CD4-positive, alpha-beta T cell (primary cell): ENCODE measurements at regions not wholly inside any gene's neighbourhood (a gene's known extent, or its start where the extent isn't known, plus 50 kb on each side); places are given as distances from the start of the nearest gene placed in this dataset.

Experiments
- ATAC-seq: fragments of 200-7000 bp; cut with Tn5 transposase; one replicate; pipeline ENCODE4 v1.10.0; 2022; ENCODE audit warnings: mild to moderate bottlenecking; ENCODE audit not compliant: poor library complexity
- CTCF ChIA-PET: fragments of 350-600 bp; sonication (Branson Sonifier 250); formaldehyde crosslinking; loops from one replicate; lab custom pipeline; 2021; ENCODE audit warnings: antibody characterized with exemption, inconsistent platforms; lab: Charles Lee
- POLR2A ChIA-PET: fragments of 350-600 bp; sonication (Branson Sonifier 250); formaldehyde crosslinking; loops from one replicate; lab custom pipeline; 2021; ENCODE audit warnings: antibody characterized with exemption, inconsistent platforms; lab: Charles Lee
- DNase-seq, 14 experiments: peaks; one replicate each; pipeline ENCODE4 v3.0.0-alpha.2; 2013 to 2020; ENCODE audit warnings: mixed read lengths in 2 of 14
- H3K27ac ChIP-seq, 2 donors: one replicate each; pipeline versions ENCODE4 v1.5.1 to v1.7.0; 2013; ENCODE audit warnings: low read length in 2 of 2, low read depth in 1 of 2, mild to moderate bottlenecking in 1 of 2
- H3K27me3 ChIP-seq, 2 experiments: 1 replicate in 1 of 2; 2 replicates in 1 of 2; pipeline versions ENCODE4 v1.6.1 to v1.7.0; 2013; ENCODE audit warnings: low read length in 2 of 2, control low read depth in 1 of 2, mild to moderate bottlenecking in 1 of 2, moderate library complexity in 1 of 2; ENCODE audit not compliant: insufficient read depth in 2 of 2, control insufficient read depth in 1 of 2
- H3K36me3 ChIP-seq: one replicate; pipeline ENCODE4 v1.6.1; 2013; ENCODE audit warnings: low read length, control low read depth; ENCODE audit not compliant: insufficient read depth
- H3K4me1 ChIP-seq: one replicate; pipeline ENCODE4 v1.6.1; 2013; ENCODE audit warnings: low read length, control low read depth; ENCODE audit not compliant: insufficient read depth
- H3K4me3 ChIP-seq: one replicate; pipeline ENCODE4 v1.5.1; 2013; ENCODE audit warnings: mild to moderate bottlenecking, low read length, moderate library complexity
- H3K9me3 ChIP-seq, 2 experiments: 1 replicate in 1 of 2; 2 replicates in 1 of 2; pipeline versions ENCODE4 v1.6.1 to v1.7.0; 2013; ENCODE audit warnings: low read length in 2 of 2, mild to moderate bottlenecking in 2 of 2, control low read depth in 1 of 2, moderate library complexity in 1 of 2; ENCODE audit not compliant: control insufficient read depth in 1 of 2, insufficient read depth in 1 of 2
- H3K27ac Mint-ChIP-seq: one replicate; pipeline ENCODE4 v1.8.0; 2020; ENCODE audit warnings: mixed read lengths
- H3K27me3 Mint-ChIP-seq: one replicate; pipeline ENCODE4 v1.8.0; 2021; ENCODE audit warnings: mixed read lengths
- H3K36me3 Mint-ChIP-seq: one replicate; pipeline ENCODE4 v1.8.0; 2021; ENCODE audit warnings: low read depth, mixed read lengths
- H3K4me1 Mint-ChIP-seq: one replicate; pipeline ENCODE4 v1.8.0; 2021; ENCODE audit warnings: low read depth, mixed read lengths
- H3K4me3 Mint-ChIP-seq: one replicate; pipeline ENCODE4 v1.8.0; 2020; ENCODE audit warnings: mild to moderate bottlenecking, mixed read lengths
- H3K9me3 Mint-ChIP-seq: one replicate; pipeline ENCODE4 v1.8.0; 2020; ENCODE audit warnings: mixed read lengths
- intact Hi-C, 2 experiments: fragments of 100-400 bp; cut with DNase I in 1 of 2; cut with micrococcal nuclease in 1 of 2; formaldehyde crosslinking; loops; one replicate each; pipeline versions ENCODE4 v1.15.1 to v1.9.0; 2023 to 2025; cut with DNase I, micrococcal nuclease
- TF ChIP-seq, protein P1 (sequence below): fragments of 200-600 bp; IDR thresholded peaks from one replicate; pipeline ENCODE4 v1.8.0; 2022; ENCODE audit warnings: antibody characterized with exemption, mild to moderate bottlenecking

DNA sequence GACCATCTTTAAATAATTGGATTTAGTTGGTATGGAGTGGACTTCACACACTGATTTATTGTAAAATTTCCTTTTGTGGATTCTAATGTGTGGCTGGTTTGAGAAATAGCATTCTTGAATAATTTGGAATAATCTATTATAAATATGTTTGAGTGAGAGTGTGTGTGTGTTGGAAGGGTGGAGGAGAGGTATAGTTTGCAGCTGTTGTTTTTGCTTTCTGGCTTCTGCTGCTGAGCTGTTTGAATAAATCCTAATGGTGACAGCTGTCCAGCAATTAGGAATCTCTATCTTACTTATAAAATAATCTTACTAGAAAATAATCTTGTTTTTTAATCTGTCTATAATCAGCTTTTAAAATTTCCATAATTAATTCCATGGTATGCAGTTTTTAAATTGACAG is 1283.0 kb upstream of the CDH2 start:
- no peak overlapping the region for H3K27ac Mint-ChIP-seq
- no peaks in the 10 kb centered on the region for H3K4me1 Mint-ChIP-seq
- no peak overlapping the region for H3K4me3 Mint-ChIP-seq
- POLR2A ChIA-PET = no interaction called here
- CTCF ChIA-PET = no interaction called here
- no peak for ATAC-seq
- DNase-seq = no peak
- peaks cover 15% of the 10 kb centered on the region for H3K9me3 Mint-ChIP-seq
- Histone ChIP-seq H3K4me1 (no peaks in the 10 kb centered on the region), H3K27ac (no peak overlapping the region), H3K4me3 (no peak overlapping the region), H3K27me3 (no peaks in the 10 kb centered on the region), H3K9me3 (peaks cover 4 to 5% of the 10 kb centered on the region in 2 experiments), H3K36me3 (no peaks in the 10 kb centered on the region)
- H3K27me3 Mint-ChIP-seq = no peaks in the 10 kb centered on the region
- H3K36me3 Mint-ChIP-seq = no peaks in the 10 kb centered on the region
- intact Hi-C loops = no loop called here
- TF ChIP-seq, protein P1, sequence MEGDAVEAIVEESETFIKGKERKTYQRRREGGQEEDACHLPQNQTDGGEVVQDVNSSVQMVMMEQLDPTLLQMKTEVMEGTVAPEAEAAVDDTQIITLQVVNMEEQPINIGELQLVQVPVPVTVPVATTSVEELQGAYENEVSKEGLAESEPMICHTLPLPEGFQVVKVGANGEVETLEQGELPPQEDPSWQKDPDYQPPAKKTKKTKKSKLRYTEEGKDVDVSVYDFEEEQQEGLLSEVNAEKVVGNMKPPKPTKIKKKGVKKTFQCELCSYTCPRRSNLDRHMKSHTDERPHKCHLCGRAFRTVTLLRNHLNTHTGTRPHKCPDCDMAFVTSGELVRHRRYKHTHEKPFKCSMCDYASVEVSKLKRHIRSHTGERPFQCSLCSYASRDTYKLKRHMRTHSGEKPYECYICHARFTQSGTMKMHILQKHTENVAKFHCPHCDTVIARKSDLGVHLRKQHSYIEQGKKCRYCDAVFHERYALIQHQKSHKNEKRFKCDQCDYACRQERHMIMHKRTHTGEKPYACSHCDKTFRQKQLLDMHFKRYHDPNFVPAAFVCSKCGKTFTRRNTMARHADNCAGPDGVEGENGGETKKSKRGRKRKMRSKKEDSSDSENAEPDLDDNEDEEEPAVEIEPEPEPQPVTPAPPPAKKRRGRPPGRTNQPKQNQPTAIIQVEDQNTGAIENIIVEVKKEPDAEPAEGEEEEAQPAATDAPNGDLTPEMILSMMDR = no peak

DNA sequence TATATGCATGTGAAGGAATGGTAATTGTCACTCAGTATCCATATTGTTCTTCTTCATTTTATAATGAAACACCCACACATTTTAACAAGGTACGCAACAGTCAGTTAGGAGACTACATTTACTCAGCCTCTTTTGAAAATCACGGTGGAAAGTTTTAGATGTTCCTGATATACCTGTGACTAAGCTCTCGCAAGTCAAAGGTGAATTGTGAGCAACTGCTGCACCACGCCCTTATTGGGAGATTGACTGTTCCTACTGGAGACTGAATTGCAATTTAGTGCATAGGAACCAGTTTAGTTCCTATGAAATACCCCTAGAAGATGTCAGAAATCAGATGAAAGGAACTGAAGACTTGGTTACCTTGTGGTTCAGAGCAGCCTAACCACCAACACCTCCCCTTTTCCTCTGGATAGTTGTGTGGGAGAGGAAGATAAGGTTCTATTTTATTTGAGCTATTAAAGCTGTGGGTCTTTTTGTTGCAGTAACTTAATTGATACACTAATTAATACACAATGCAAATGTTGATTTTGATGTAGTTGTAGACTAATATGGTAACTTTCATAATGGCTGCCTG is 1280.5 kb upstream of the CDH2 start:
- peaks cover 15% of the 10 kb centered on the region for H3K9me3 Mint-ChIP-seq
- TF ChIP-seq, protein P1 = no peak
- ChIA-PET CTCF (no interaction called here), POLR2A (no interaction called here)
- H3K36me3 Mint-ChIP-seq = no peaks in the 10 kb centered on the region
- H3K9me3 ChIP-seq = peaks cover 0 to 4% of the 10 kb centered on the region in 2 experiments
- H3K27me3 ChIP-seq = no peaks in the 10 kb centered on the region
- H3K4me1 Mint-ChIP-seq = no peaks in the 10 kb centered on the region
- no peak for DNase-seq
- no peak for ATAC-seq
- H3K4me3 Mint-ChIP-seq = no peak overlapping the region
- H3K27ac Mint-ChIP-seq = no peak overlapping the region
- H3K4me1 ChIP-seq = no peaks in the 10 kb centered on the region
- H3K27ac ChIP-seq = no peak overlapping the region
- H3K36me3 ChIP-seq = no peaks in the 10 kb centered on the region
- H3K27me3 Mint-ChIP-seq = no peaks in the 10 kb centered on the region
- intact Hi-C loops = no loop called here
- H3K4me3 ChIP-seq = no peak overlapping the region

DNA sequence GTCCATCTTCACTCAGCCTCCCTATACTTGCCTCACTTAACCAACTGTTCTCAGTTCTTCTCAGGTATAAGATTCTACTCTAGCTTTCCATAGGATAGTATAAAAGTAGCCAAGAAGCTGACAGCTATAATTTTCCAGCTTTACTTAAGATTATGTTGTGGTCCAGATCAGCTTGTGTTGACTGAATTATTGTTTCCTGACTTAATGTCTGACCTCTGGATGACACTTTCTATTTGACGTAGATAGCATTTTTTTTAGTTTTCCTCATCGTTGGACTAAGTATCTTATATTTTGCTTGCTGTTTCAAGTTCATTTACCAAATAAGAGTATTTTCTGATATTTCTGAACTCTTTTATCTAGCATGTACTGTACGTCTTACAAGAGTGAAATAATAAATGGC is 1272.5 kb upstream of the CDH2 start:
- H3K9me3 ChIP-seq = no peaks in the 10 kb centered on the region
- Mint-ChIP-seq H3K4me1 (no peaks in the 10 kb centered on the region), H3K27me3 (no peaks in the 10 kb centered on the region), H3K9me3 (peaks cover 6% of the 10 kb centered on the region), H3K27ac (no peak overlapping the region), H3K4me3 (no peak overlapping the region), H3K36me3 (no peaks in the 10 kb centered on the region)
- no peaks in the 10 kb centered on the region for H3K36me3 ChIP-seq
- ChIA-PET POLR2A (no interaction called here), CTCF (no interaction called here)
- ATAC-seq (no peak), DNase-seq (no peak)
- H3K4me1 ChIP-seq = no peaks in the 10 kb centered on the region
- no peak overlapping the region for H3K4me3 ChIP-seq
- H3K27ac ChIP-seq = no peak overlapping the region
- intact Hi-C loops = no loop called here
- TF ChIP-seq, protein P1 = no peak
- no peaks in the 10 kb centered on the region for H3K27me3 ChIP-seq
